NB4 (cell line): ENCODE measurements at regions not wholly inside any gene's neighbourhood (a gene's known extent, or its start where the extent isn't known, plus 50 kb on each side); places are given as distances from the start of the nearest gene placed in this dataset.

Source experiments
- DNase-seq: peaks from one replicate; pipeline ENCODE4 v3.0.0; 2010; ENCODE audit warnings: low read depth
- H3K4me3 ChIP-seq: one replicate; pipeline ENCODE4 v1.5.1; 2011; ENCODE audit warnings: mild to moderate bottlenecking, low read depth, low read length, moderate library complexity
- CTCF ChIP-seq: IDR thresholded peaks from one replicate; pipeline ENCODE4 v1.5.1; 2012; ENCODE audit warnings: low read depth, low read length
- MAX ChIP-seq: IDR thresholded peaks from 2 replicates; pipeline ENCODE4 v1.6.1; 2011; ENCODE audit warnings: low read depth, low read length
- MYC ChIP-seq: IDR thresholded peaks from 2 replicates; pipeline ENCODE4 v1.6.1; 2011; ENCODE audit warnings: low read depth, low read length
- POLR2A ChIP-seq: IDR thresholded peaks from 2 replicates; pipeline ENCODE4 v1.6.1; 2011; ENCODE audit warnings: mild to moderate bottlenecking; ENCODE audit not compliant: insufficient read length; ENCODE audit errors: extremely low read depth

GRCh38 chr21:16597753-16598152, 868.0 kb downstream of the USP25 start:
- H3K4me3 ChIP-seq: no peak overlapping the region
- no peak for DNase-seq
- TF ChIP-seq POLR2A: no peak
- TF ChIP-seq CTCF: no peak
- TF ChIP-seq MAX: no peak
- no peak for TF ChIP-seq MYC

DNA sequence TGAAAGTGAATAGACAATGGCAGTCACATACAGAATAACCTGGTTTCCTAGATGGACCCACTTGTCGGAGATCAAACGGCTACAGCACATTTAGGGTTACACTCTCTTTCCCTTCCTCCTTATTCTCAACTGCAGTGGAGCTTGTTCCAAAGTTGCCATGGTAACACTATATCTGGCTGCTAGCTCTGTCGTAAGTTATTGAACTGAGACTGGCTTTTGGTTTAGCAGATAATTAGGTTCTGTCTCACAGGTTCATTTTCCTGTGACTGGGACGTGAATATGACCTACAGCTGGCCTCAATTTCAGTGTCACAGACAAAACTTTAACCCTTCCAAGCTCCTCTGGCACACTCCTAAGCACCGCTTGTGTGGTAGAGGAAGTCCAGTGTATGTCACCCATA, 875.8 kb downstream of the USP25 start:
- TF ChIP-seq MAX (no peak), CTCF (no peak), MYC (no peak), POLR2A (no peak)
- no peak for DNase-seq
- H3K4me3 ChIP-seq: no peak overlapping the region

GRCh38 chr21:16606271-16606670, 876.5 kb downstream of the USP25 start:
- TF ChIP-seq MAX: no peak
- TF ChIP-seq MYC: no peak
- no peak for TF ChIP-seq CTCF
- no peak for TF ChIP-seq POLR2A
- DNase-seq: no peak
- H3K4me3 ChIP-seq: no peak overlapping the region

- DNase-seq: no peak
- no peak for TF ChIP-seq MAX
- no peak for TF ChIP-seq POLR2A
- TF ChIP-seq CTCF: no peak
- no peak for TF ChIP-seq MYC
- H3K4me3 ChIP-seq: no peak overlapping the region
Measured at GRCh38 chr21:16608209-16608830, 878.5 kb downstream of the USP25 start.

DNA sequence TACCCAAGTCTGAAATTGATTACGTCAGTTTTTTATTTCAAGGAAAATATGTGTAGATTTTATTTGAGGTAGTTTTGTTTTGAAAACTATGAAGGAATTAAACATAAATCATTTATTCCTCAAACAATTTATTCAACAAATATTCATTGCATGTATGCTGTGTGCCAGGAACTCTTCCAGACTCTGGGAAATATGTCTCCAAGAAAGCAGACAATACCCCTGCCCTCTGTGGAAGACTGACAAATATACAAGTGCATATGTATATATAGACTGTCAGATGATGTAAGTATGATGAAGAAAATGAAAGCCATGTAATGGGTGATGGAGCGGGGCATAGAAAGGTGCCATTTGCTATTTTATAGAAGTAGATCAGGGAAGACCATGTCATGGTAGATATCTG, 889.5 kb downstream of the USP25 start:
- DNase-seq: no peak
- no peak overlapping the region for H3K4me3 ChIP-seq
- TF ChIP-seq MYC: no peak
- no peak for TF ChIP-seq POLR2A
- TF ChIP-seq CTCF: no peak
- TF ChIP-seq MAX: no peak

- no peak for TF ChIP-seq CTCF
- no peak overlapping the region for H3K4me3 ChIP-seq
- no peak for DNase-seq
Measured at GRCh38 chr21:16620786-16621320, 891.1 kb downstream of the USP25 start.
